ENCODE measurements at regions not wholly inside any gene's neighbourhood (a gene's known extent, or its start where the extent isn't known, plus 50 kb on each side); places are given as distances from the start of the nearest gene placed in this dataset.

GRCh38 chr15:36335224-36335623 is 244.2 kb upstream of the CDIN1 start:
- H3K4me3 ChIP-seq (ENCODE audit: low read depth, low read length), result no peak overlapping the region
- no peak for TF ChIP-seq CTCF (IDR thresholded peaks at IDR 0.05; ENCODE audit: low read depth, low read length)

GRCh38 chr15:36335659-36336058 is 243.8 kb upstream of the CDIN1 start:
- TF ChIP-seq CTCF (IDR thresholded peaks at IDR 0.05; ENCODE audit: low read depth, low read length), result no peak
- H3K4me3 ChIP-seq (ENCODE audit: low read depth, low read length), result no peak overlapping the region

- H3K4me3 ChIP-seq (ENCODE audit: low read depth, low read length), result no peak overlapping the region
- TF ChIP-seq CTCF (IDR thresholded peaks at IDR 0.05; ENCODE audit: low read depth, low read length), result no peak
Measured at GRCh38 chr15:36344887-36345286, 234.5 kb upstream of the CDIN1 start.

- H3K4me3 ChIP-seq (ENCODE audit: low read depth, low read length), result no peak overlapping the region
- no peak for TF ChIP-seq CTCF (IDR thresholded peaks at IDR 0.05; ENCODE audit: low read depth, low read length)
Measured at GRCh38 chr15:36347272-36347858, 232.1 kb upstream of the CDIN1 start.

- TF ChIP-seq CTCF (IDR thresholded peaks at IDR 0.05; ENCODE audit: low read depth, low read length), result no peak
- H3K4me3 ChIP-seq (ENCODE audit: low read depth, low read length), result no peak overlapping the region
Measured at GRCh38 chr15:36356466-36356865, 223.0 kb upstream of the CDIN1 start.

GRCh38 chr15:36356978-36357601 is 222.3 kb upstream of the CDIN1 start:
- no peak overlapping the region for H3K4me3 ChIP-seq (ENCODE audit: low read depth, low read length)
- TF ChIP-seq CTCF (IDR thresholded peaks at IDR 0.05; ENCODE audit: low read depth, low read length), result no peak

GRCh38 chr15:36358094-36358493 is 221.3 kb upstream of the CDIN1 start:
- H3K4me3 ChIP-seq (ENCODE audit: low read depth, low read length), result no peak overlapping the region
- TF ChIP-seq CTCF (IDR thresholded peaks at IDR 0.05; ENCODE audit: low read depth, low read length), result no peak

Data from WI38 (cell line).